Liver (tissue), 8 donors: ENCODE measurements at regions not wholly inside any gene's neighbourhood (a gene's known extent, or its start where the extent isn't known, plus 50 kb on each side); places are given as distances from the start of the nearest gene placed in this dataset.

Source experiments
- DNase-seq: peaks from one replicate; pipeline ENCODE4 v3.0.0-alpha.2; 2017; ENCODE audit warnings: low spot score
- H3K27ac ChIP-seq, 2 donors: one replicate each; pipeline ENCODE4 v1.7.0; 2013; ENCODE audit warnings: inconsistent platforms in 2 of 2, low read length in 2 of 2, control low read depth in 1 of 2, low read depth in 1 of 2, mild to moderate bottlenecking in 1 of 2
- H3K27me3 ChIP-seq, 4 donors: one replicate each; pipeline versions ENCODE4 v1.6.1 to v1.7.0; 2013; ENCODE audit warnings: low read length in 3 of 4, inconsistent platforms in 1 of 4, mild to moderate bottlenecking in 1 of 4, moderate library complexity in 1 of 4; ENCODE audit not compliant: control insufficient read depth in 4 of 4, insufficient read depth in 4 of 4
- H3K36me3 ChIP-seq, 4 donors: one replicate each; pipeline versions ENCODE4 v1.6.1 to v1.7.0; 2013; ENCODE audit warnings: low read length in 3 of 4, mild to moderate bottlenecking in 3 of 4, low read depth in 1 of 4, moderate library complexity in 1 of 4; ENCODE audit not compliant: control insufficient read depth in 4 of 4, insufficient read depth in 3 of 4
- H3K4me1 ChIP-seq, 4 donors: one replicate each; pipeline versions ENCODE4 v1.6.1 to v1.7.0; 2013; ENCODE audit warnings: low read length in 3 of 4, mild to moderate bottlenecking in 3 of 4, moderate library complexity in 1 of 4; ENCODE audit not compliant: control insufficient read depth in 4 of 4, insufficient read depth in 4 of 4
- H3K4me3 ChIP-seq, 3 donors: one replicate each; pipeline versions ENCODE4 v1.6.1 to v1.7.0; 2013; ENCODE audit warnings: low read length in 3 of 3, control low read depth in 1 of 3, low read depth in 1 of 3, mild to moderate bottlenecking in 1 of 3
- H3K9ac ChIP-seq, 2 donors: one replicate each; pipeline ENCODE4 v1.7.0; 2013; ENCODE audit warnings: low read length in 2 of 2, mild to moderate bottlenecking in 2 of 2, moderate library complexity in 2 of 2, control low read depth in 1 of 2, low read depth in 1 of 2
- H3K9me3 ChIP-seq, 4 donors: one replicate each; pipeline versions ENCODE4 v1.6.1 to v1.7.0; 2013; ENCODE audit warnings: low read length in 3 of 4; ENCODE audit not compliant: control insufficient read depth in 4 of 4
- ATF3 ChIP-seq: IDR thresholded peaks from 2 replicates; pipeline ENCODE4 v1.6.1; 2016; ENCODE audit warnings: antibody characterized with exemption
- EGR1 ChIP-seq, 2 donors: IDR thresholded peaks; 2 replicates each; pipeline ENCODE4 v1.6.1; 2016 to 2018; ENCODE audit warnings: antibody characterized with exemption in 2 of 2, low read depth in 2 of 2
- FOXA1 ChIP-seq: IDR thresholded peaks from 2 replicates; pipeline ENCODE4 v1.6.1; 2016; ENCODE audit warnings: antibody characterized with exemption
- FOXA2 ChIP-seq: IDR thresholded peaks from 2 replicates; pipeline ENCODE4 v1.6.1; 2016; ENCODE audit warnings: antibody characterized with exemption
- GABPA ChIP-seq, 2 donors: IDR thresholded peaks in 1 of 2; conservative IDR thresholded peaks in 1 of 2; 2 replicates each; pipeline ENCODE4 v1.6.1; 2016; ENCODE audit warnings: antibody characterized with exemption in 2 of 2, mild to moderate bottlenecking in 1 of 2, moderate library complexity in 1 of 2
- HNF4A ChIP-seq, 2 donors: conservative IDR thresholded peaks; 2 replicates each; pipeline ENCODE4 v1.6.1; 2016; ENCODE audit warnings: antibody characterized with exemption in 2 of 2, mild to moderate bottlenecking in 2 of 2
- HNF4G ChIP-seq: IDR thresholded peaks from 2 replicates; pipeline ENCODE4 v1.6.1; 2016; ENCODE audit warnings: antibody characterized with exemption
- JUND ChIP-seq, 2 donors: IDR thresholded peaks; 2 replicates each; pipeline ENCODE4 v1.6.1; 2016; ENCODE audit warnings: antibody characterized with exemption in 2 of 2
- NR2F2 ChIP-seq: IDR thresholded peaks from 2 replicates; pipeline ENCODE4 v1.6.1; 2016; ENCODE audit warnings: antibody characterized with exemption
- REST ChIP-seq: IDR thresholded peaks from 2 replicates; pipeline ENCODE4 v1.6.1; 2016; ENCODE audit warnings: antibody characterized with exemption, mild to moderate bottlenecking
- RXRA ChIP-seq, 2 donors: IDR thresholded peaks; 2 replicates each; pipeline ENCODE4 v1.6.1; 2017 to 2018; ENCODE audit warnings: antibody characterized with exemption in 2 of 2, mild to moderate bottlenecking in 1 of 2
- SP1 ChIP-seq: IDR thresholded peaks from 2 replicates; pipeline ENCODE4 v1.6.1; 2018; ENCODE audit warnings: antibody characterized with exemption, mild to moderate bottlenecking
- YY1 ChIP-seq: IDR thresholded peaks from 2 replicates; pipeline ENCODE4 v1.6.1; 2016; ENCODE audit warnings: antibody characterized with exemption, mild to moderate bottlenecking
- WGBS: extraction: QIAGEN DNeasy Blood & Tissue Kit; methylation state at CpG from one replicate; pipeline ENCODE4 v1.1.7; 2013; 5-methylcytosine and 5-hydroxymethylcytosine counted together
- TF ChIP-seq, protein P1 (sequence below): IDR thresholded peaks from 2 replicates; pipeline ENCODE4 v1.6.1; 2016; ENCODE audit warnings: antibody characterized with exemption
- TF ChIP-seq, protein P2 (sequence below): fragments of 150-350 bp; IDR thresholded peaks from 2 replicates; pipeline ENCODE4 v1.5.1; 2017; ENCODE audit warnings: improper control_type of control experiment, low read depth, low read length; ENCODE audit not compliant: missing input control
- TF ChIP-seq, protein P3 (sequence below): IDR thresholded peaks from 2 replicates; pipeline ENCODE4 v1.6.1; 2016; ENCODE audit warnings: antibody characterized with exemption
- donor health status: healthy.
- donor health status: healthy.
- donor health status: healthy.
- donor health status: healthy.
- donor health status: healthy.

DNA sequence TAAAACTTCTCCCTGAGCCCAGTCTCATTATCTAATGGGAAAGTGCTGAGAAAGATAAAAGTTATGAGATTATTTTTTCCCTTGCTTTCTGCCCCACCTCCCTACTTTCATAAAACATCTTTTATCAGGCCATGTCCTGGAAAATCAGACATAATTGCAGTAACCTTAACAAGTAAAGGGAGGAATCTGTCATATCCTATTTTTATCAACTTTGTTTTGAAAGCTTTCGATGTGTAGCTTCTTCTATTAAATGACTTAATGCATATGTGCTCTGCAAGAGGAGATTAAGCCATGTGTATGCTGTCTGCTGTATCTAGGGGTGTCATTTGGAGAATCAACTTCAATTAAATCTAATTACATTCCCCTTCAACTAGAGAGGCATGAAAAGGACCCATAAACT is 408.9 kb downstream of the CBLN4 start (continued):
- TF ChIP-seq, protein P1, sequence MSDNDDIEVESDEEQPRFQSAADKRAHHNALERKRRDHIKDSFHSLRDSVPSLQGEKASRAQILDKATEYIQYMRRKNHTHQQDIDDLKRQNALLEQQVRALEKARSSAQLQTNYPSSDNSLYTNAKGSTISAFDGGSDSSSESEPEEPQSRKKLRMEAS: no peak
- TF ChIP-seq NR2F2: no peak

- TF ChIP-seq FOXA1 (no peak), ATF3 (no peak), GABPA (IDR thresholded peaks at IDR 0.05 in 1 of 2, conservative IDR thresholded peaks at IDR 0.05 in 1 of 2) (no peak), HNF4A (conservative IDR thresholded peaks at IDR 0.05) (no peak), JUND (IDR thresholded peaks at IDR 0.05) (no peak), FOXA2 (no peak), HNF4G (no peak), EGR1 (IDR thresholded peaks at IDR 0.05; ENCODE audit: low read depth in 2 of 2) (no peak), YY1 (no peak)
- TF ChIP-seq, protein P1: no peak
- WGBS: 95% methylated on average over 8 of the region's 8 CpGs
- H3K4me1 ChIP-seq: no peaks in the 10 kb centered on the region
- H3K27me3 ChIP-seq: no peaks in the 10 kb centered on the region
- no peak overlapping the region for H3K4me3 ChIP-seq
- H3K9me3 ChIP-seq: no peaks in the 10 kb centered on the region
- no peak overlapping the region for H3K27ac ChIP-seq
- DNase-seq: no peak
- no peaks in the 10 kb centered on the region for H3K36me3 ChIP-seq
- H3K9ac ChIP-seq: no peak overlapping the region
Measured at GRCh38 chr20:55592866-55593265, 412.5 kb downstream of the CBLN4 start.

- H3K9me3 ChIP-seq: no peaks in the 10 kb centered on the region
- TF ChIP-seq GABPA (IDR thresholded peaks at IDR 0.05 in 1 of 2, conservative IDR thresholded peaks at IDR 0.05 in 1 of 2) (no peak), FOXA2 (no peak)
- TF ChIP-seq, protein P1: no peak
- WGBS: 65% methylated on average over 4 of the region's 4 CpGs
- H3K4me1 ChIP-seq: no peaks in the 10 kb centered on the region
- no peak for DNase-seq
- H3K9ac ChIP-seq: no peak overlapping the region
- H3K4me3 ChIP-seq: no peak overlapping the region
- no peak overlapping the region for H3K27ac ChIP-seq
- no peaks in the 10 kb centered on the region for H3K27me3 ChIP-seq
- no peaks in the 10 kb centered on the region for H3K36me3 ChIP-seq
Measured at GRCh38 chr20:55586610-55587009, 418.7 kb downstream of the CBLN4 start.

DNA sequence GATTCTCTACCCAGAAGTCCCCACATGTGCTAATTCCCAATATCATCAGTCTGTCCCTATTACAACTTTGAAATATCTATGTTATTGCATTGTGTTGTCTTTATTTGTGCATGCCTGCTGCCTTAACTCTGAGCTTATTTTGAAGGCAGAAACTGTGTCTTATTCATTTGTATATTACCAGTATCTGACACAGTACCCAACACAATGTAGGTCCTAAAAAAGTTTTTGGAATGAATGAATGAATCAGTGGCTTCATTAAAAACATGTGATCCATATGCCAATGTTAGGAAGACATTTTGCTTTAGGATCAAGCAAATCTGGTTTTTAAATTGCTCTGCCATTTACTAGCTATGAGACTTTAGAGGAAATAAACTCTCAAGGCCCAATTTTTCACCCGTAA is 420.4 kb downstream of the CBLN4 start:
- Histone ChIP-seq H3K36me3 (no peaks in the 10 kb centered on the region), H3K27me3 (no peaks in the 10 kb centered on the region), H3K4me3 (no peak overlapping the region), H3K9ac (no peak overlapping the region), H3K27ac (no peak overlapping the region), H3K4me1 (no peaks in the 10 kb centered on the region), H3K9me3 (no peaks in the 10 kb centered on the region)
- WGBS: 91% methylated on average over 1 of the region's 1 CpG
- DNase-seq: no peak
- no peak for TF ChIP-seq RXRA (IDR thresholded peaks at IDR 0.05)
- TF ChIP-seq REST: no peak
- TF ChIP-seq EGR1 (IDR thresholded peaks at IDR 0.05; ENCODE audit: low read depth in 2 of 2): no peak
- TF ChIP-seq, protein P2, sequence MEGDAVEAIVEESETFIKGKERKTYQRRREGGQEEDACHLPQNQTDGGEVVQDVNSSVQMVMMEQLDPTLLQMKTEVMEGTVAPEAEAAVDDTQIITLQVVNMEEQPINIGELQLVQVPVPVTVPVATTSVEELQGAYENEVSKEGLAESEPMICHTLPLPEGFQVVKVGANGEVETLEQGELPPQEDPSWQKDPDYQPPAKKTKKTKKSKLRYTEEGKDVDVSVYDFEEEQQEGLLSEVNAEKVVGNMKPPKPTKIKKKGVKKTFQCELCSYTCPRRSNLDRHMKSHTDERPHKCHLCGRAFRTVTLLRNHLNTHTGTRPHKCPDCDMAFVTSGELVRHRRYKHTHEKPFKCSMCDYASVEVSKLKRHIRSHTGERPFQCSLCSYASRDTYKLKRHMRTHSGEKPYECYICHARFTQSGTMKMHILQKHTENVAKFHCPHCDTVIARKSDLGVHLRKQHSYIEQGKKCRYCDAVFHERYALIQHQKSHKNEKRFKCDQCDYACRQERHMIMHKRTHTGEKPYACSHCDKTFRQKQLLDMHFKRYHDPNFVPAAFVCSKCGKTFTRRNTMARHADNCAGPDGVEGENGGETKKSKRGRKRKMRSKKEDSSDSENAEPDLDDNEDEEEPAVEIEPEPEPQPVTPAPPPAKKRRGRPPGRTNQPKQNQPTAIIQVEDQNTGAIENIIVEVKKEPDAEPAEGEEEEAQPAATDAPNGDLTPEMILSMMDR: no peak
- no peak for TF ChIP-seq YY1
- TF ChIP-seq, protein P3, sequence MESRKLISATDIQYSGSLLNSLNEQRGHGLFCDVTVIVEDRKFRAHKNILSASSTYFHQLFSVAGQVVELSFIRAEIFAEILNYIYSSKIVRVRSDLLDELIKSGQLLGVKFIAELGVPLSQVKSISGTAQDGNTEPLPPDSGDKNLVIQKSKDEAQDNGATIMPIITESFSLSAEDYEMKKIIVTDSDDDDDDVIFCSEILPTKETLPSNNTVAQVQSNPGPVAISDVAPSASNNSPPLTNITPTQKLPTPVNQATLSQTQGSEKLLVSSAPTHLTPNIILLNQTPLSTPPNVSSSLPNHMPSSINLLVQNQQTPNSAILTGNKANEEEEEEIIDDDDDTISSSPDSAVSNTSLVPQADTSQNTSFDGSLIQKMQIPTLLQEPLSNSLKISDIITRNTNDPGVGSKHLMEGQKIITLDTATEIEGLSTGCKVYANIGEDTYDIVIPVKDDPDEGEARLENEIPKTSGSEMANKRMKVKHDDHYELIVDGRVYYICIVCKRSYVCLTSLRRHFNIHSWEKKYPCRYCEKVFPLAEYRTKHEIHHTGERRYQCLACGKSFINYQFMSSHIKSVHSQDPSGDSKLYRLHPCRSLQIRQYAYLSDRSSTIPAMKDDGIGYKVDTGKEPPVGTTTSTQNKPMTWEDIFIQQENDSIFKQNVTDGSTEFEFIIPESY: no peak
- no peak for TF ChIP-seq GABPA (IDR thresholded peaks at IDR 0.05 in 1 of 2, conservative IDR thresholded peaks at IDR 0.05 in 1 of 2)
- TF ChIP-seq SP1: no peak
- TF ChIP-seq FOXA2: no peak
